Fibroblast of lung (primary cell): ENCODE measurements at regions not wholly inside any gene's neighbourhood (a gene's known extent, or its start where the extent isn't known, plus 50 kb on each side); places are given as distances from the start of the nearest gene placed in this dataset.
A peak's percentile ranks its signal among the peaks of the same experiment; 100 is the strongest.

Experiments used
- DNase-seq, 2 donors: peaks; one replicate each; pipeline versions ENCODE4 v3.0.0 to v3.0.0-alpha.2; 2010; ENCODE audit warnings: low read depth in 2 of 2
- H2AFZ ChIP-seq: 2 replicates; pipeline ENCODE4 v1.5.1; 2012; ENCODE audit warnings: low read length, control low read depth, inconsistent platforms
- H3K27ac ChIP-seq: 2 replicates; pipeline ENCODE4 v1.5.1; 2011; ENCODE audit warnings: low read length, control low read depth; ENCODE audit not compliant: insufficient read depth
- H3K27me3 ChIP-seq: 2 replicates; pipeline ENCODE4 v1.5.1; 2011; ENCODE audit warnings: mild to moderate bottlenecking, low read length; ENCODE audit not compliant: control insufficient read depth, insufficient read depth
- H3K36me3 ChIP-seq: 2 replicates; pipeline ENCODE4 v1.5.1; 2011; ENCODE audit warnings: low read length; ENCODE audit not compliant: control insufficient read depth, insufficient read depth
- H3K4me1 ChIP-seq: 2 replicates; pipeline ENCODE4 v1.5.1; 2011; ENCODE audit warnings: low read length; ENCODE audit not compliant: control insufficient read depth, insufficient read depth; ENCODE audit errors: extremely low read depth
- H3K4me2 ChIP-seq: 2 replicates; pipeline ENCODE4 v1.5.1; 2011; ENCODE audit warnings: low read length, control low read depth; ENCODE audit not compliant: insufficient read depth; ENCODE audit errors: extremely low read depth
- H3K4me3 ChIP-seq, 4 experiments: fragments of 200-600 bp in 1 of 4; sonication (generic) in 1 of 4; replicated peaks in 1 of 4; 2 replicates each; pipeline ENCODE4 v1.5.1; 2011 to 2016; ENCODE audit warnings: low read length in 4 of 4, low read depth in 3 of 4, mild to moderate bottlenecking in 3 of 4, control low read depth in 2 of 4, inconsistent platforms in 1 of 4, mixed read lengths in 1 of 4; ENCODE audit not compliant: insufficient read depth in 1 of 4; ENCODE audit errors: control extremely low read depth in 1 of 4
- H3K79me2 ChIP-seq: 2 replicates; pipeline ENCODE4 v1.5.1; 2012; ENCODE audit warnings: mild to moderate bottlenecking, low read length, inconsistent platforms; ENCODE audit not compliant: control insufficient read depth, insufficient read depth
- H3K9ac ChIP-seq: 2 replicates; pipeline ENCODE4 v1.5.1; 2011; ENCODE audit warnings: mild to moderate bottlenecking, low read length, control low read depth; ENCODE audit not compliant: insufficient read depth
- H3K9me3 ChIP-seq: 2 replicates; pipeline ENCODE4 v1.5.1; 2012; ENCODE audit warnings: low read depth, low read length; ENCODE audit not compliant: control insufficient read depth, insufficient read depth
- H4K20me1 ChIP-seq: 2 replicates; pipeline ENCODE4 v1.5.1; 2011; ENCODE audit warnings: low read length; ENCODE audit not compliant: control insufficient read depth, insufficient read depth; ENCODE audit errors: extremely low read depth
- CTCF ChIP-seq, 2 donors: IDR thresholded peaks in 1 of 2; conservative IDR thresholded peaks in 1 of 2; 1 replicate in 1 of 2; 2 replicates in 1 of 2; pipeline ENCODE4 v1.5.1; 2011 to 2012; ENCODE audit warnings: low read length in 2 of 2, control low read depth in 1 of 2, inconsistent platforms in 1 of 2, low read depth in 1 of 2, mild to moderate bottlenecking in 1 of 2
- EZH2 ChIP-seq: IDR thresholded peaks from 2 replicates; pipeline ENCODE4 v1.5.1; 2012; ENCODE audit warnings: low read length, control low read depth, mild to moderate bottlenecking; ENCODE audit errors: missing control alignments

GRCh38 chr13:34467450-34468083, 474.5 kb upstream of the NBEA start:
- Histone ChIP-seq H3K79me2 (no peaks in the 10 kb centered on the region), H3K27me3 (no peaks in the 10 kb centered on the region), H2AFZ (no peak overlapping the region), H3K9me3 (no peaks in the 10 kb centered on the region), H3K9ac (no peak overlapping the region), H3K4me1 (peaks cover 5% of the 10 kb centered on the region), H3K4me3 (no peak overlapping the region), H3K4me2 (no peak overlapping the region), H3K36me3 (no peaks in the 10 kb centered on the region), H4K20me1 (no peaks in the 10 kb centered on the region), H3K27ac (no peak overlapping the region)
- TF ChIP-seq EZH2 (no peak), CTCF (conservative IDR thresholded peaks at IDR 0.05 in 1 of 2, IDR thresholded peaks at IDR 0.05 in 1 of 2; ENCODE audit: low read depth in 1 of 2, low read length in 2 of 2) (no peak)
- no peak for DNase-seq

GRCh38 chr13:34469196-34469986, 472.7 kb upstream of the NBEA start:
- no peak overlapping the region for H2AFZ ChIP-seq
- TF ChIP-seq EZH2 (no peak), CTCF (conservative IDR thresholded peaks at IDR 0.05 in 1 of 2, IDR thresholded peaks at IDR 0.05 in 1 of 2; ENCODE audit: low read depth in 1 of 2, low read length in 2 of 2) (no peak)
- DNase-seq: peak; percentile 39 to 86

GRCh38 chr13:34474187-34474868, 467.7 kb upstream of the NBEA start:
- no peak overlapping the region for H3K27ac ChIP-seq
- no peak for TF ChIP-seq EZH2
- TF ChIP-seq CTCF (conservative IDR thresholded peaks at IDR 0.05 in 1 of 2, IDR thresholded peaks at IDR 0.05 in 1 of 2; ENCODE audit: low read depth in 1 of 2, low read length in 2 of 2): no peak
- no peak overlapping the region for H3K4me2 ChIP-seq
- H3K79me2 ChIP-seq: no peaks in the 10 kb centered on the region
- H4K20me1 ChIP-seq: no peaks in the 10 kb centered on the region
- no peaks in the 10 kb centered on the region for H3K9me3 ChIP-seq
- H2AFZ ChIP-seq: no peak overlapping the region
- DNase-seq: no peak
- no peaks in the 10 kb centered on the region for H3K4me1 ChIP-seq
- H3K4me3 ChIP-seq: no peak overlapping the region
- no peak overlapping the region for H3K9ac ChIP-seq
- H3K27me3 ChIP-seq: no peaks in the 10 kb centered on the region
- H3K36me3 ChIP-seq: no peaks in the 10 kb centered on the region

More at GRCh38 chr13:34469196-34469986, 472.7 kb upstream of the NBEA start:
- no peak overlapping the region for H3K4me2 ChIP-seq
- H3K36me3 ChIP-seq: no peaks in the 10 kb centered on the region
- H3K79me2 ChIP-seq: no peaks in the 10 kb centered on the region
- no peaks in the 10 kb centered on the region for H3K9me3 ChIP-seq
- H3K4me1 ChIP-seq: no peaks in the 10 kb centered on the region
- no peaks in the 10 kb centered on the region for H3K27me3 ChIP-seq
- no peak overlapping the region for H3K4me3 ChIP-seq
- H4K20me1 ChIP-seq: no peaks in the 10 kb centered on the region
- no peak overlapping the region for H3K27ac ChIP-seq
- H3K9ac ChIP-seq: no peak overlapping the region
